ENCODE measurements at regions not wholly inside any gene's neighbourhood (a gene's known extent, or its start where the extent isn't known, plus 50 kb on each side); places are given as distances from the start of the nearest gene placed in this dataset.

GRCh38 chr12:60096727-60097126 is 500.9 kb downstream of the SLC16A7 start:
- no peaks in the 10 kb centered on the region for H3K36me3 Mint-ChIP-seq (ENCODE audit: low read depth)
- TF ChIP-seq, protein P1, sequence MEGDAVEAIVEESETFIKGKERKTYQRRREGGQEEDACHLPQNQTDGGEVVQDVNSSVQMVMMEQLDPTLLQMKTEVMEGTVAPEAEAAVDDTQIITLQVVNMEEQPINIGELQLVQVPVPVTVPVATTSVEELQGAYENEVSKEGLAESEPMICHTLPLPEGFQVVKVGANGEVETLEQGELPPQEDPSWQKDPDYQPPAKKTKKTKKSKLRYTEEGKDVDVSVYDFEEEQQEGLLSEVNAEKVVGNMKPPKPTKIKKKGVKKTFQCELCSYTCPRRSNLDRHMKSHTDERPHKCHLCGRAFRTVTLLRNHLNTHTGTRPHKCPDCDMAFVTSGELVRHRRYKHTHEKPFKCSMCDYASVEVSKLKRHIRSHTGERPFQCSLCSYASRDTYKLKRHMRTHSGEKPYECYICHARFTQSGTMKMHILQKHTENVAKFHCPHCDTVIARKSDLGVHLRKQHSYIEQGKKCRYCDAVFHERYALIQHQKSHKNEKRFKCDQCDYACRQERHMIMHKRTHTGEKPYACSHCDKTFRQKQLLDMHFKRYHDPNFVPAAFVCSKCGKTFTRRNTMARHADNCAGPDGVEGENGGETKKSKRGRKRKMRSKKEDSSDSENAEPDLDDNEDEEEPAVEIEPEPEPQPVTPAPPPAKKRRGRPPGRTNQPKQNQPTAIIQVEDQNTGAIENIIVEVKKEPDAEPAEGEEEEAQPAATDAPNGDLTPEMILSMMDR (IDR thresholded peaks at IDR 0.05; ENCODE audit: unreplicated experiment in 3 of 3) = no peak
- no peaks in the 10 kb centered on the region for H3K27me3 Mint-ChIP-seq (ENCODE audit: low read depth)
- H3K4me3 Mint-ChIP-seq = no peak overlapping the region
- peaks cover 7% of the 10 kb centered on the region for H3K9me3 Mint-ChIP-seq
- no peak overlapping the region for H3K27ac Mint-ChIP-seq
- H3K4me1 Mint-ChIP-seq = peaks cover 3% of the 10 kb centered on the region

GRCh38 chr12:60100160-60100559 is 504.3 kb downstream of the SLC16A7 start:
- H3K4me1 Mint-ChIP-seq = no peaks in the 10 kb centered on the region
- no peak overlapping the region for H3K27ac Mint-ChIP-seq
- H3K4me3 Mint-ChIP-seq = no peak overlapping the region
- peaks cover 7% of the 10 kb centered on the region for H3K9me3 Mint-ChIP-seq
- H3K27me3 Mint-ChIP-seq (ENCODE audit: low read depth) = no peaks in the 10 kb centered on the region
- TF ChIP-seq, protein P1 (IDR thresholded peaks at IDR 0.05; ENCODE audit: unreplicated experiment in 3 of 3) = no peak
- H3K36me3 Mint-ChIP-seq (ENCODE audit: low read depth) = no peaks in the 10 kb centered on the region

DNA sequence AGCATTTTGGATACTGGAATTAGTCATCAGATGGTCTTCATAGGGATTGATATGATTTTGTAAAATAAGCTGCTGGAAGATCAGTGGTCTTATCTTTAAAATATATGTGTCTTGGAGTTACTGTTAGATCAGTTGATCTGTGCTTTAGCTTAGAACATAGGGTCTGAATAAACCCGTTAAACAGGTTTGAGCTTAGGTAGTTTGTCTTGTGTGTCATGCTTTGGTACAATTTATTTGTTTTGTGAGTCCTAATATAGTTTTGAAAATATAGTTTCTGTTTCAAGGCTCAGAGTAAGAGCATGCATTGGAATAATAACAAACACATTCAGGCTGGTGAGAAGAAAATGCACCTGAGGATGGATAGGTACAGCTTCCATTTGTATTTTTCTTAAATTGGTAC is 505.0 kb downstream of the SLC16A7 start:
- Mint-ChIP-seq H3K36me3 (ENCODE audit: low read depth) (no peaks in the 10 kb centered on the region), H3K27ac (no peak overlapping the region), H3K9me3 (peaks cover 7% of the 10 kb centered on the region), H3K4me3 (no peak overlapping the region), H3K4me1 (no peaks in the 10 kb centered on the region), H3K27me3 (ENCODE audit: low read depth) (no peaks in the 10 kb centered on the region)
- TF ChIP-seq, protein P1 (IDR thresholded peaks at IDR 0.05; ENCODE audit: unreplicated experiment in 3 of 3) = no peak

- no peaks in the 10 kb centered on the region for H3K27me3 Mint-ChIP-seq (ENCODE audit: low read depth)
- H3K27ac Mint-ChIP-seq = no peak overlapping the region
- TF ChIP-seq, protein P1 (IDR thresholded peaks at IDR 0.05; ENCODE audit: unreplicated experiment in 3 of 3) = no peak
- H3K4me3 Mint-ChIP-seq = no peak overlapping the region
- H3K36me3 Mint-ChIP-seq (ENCODE audit: low read depth) = no peaks in the 10 kb centered on the region
- no peaks in the 10 kb centered on the region for H3K4me1 Mint-ChIP-seq
- H3K9me3 Mint-ChIP-seq = peaks cover 7% of the 10 kb centered on the region
These were observed 505.9 kb downstream of the SLC16A7 start for GRCh38 chr12:60101715-60102114.

GRCh38 chr12:60106214-60106613 is 510.4 kb downstream of the SLC16A7 start:
- Mint-ChIP-seq H3K9me3 (no peaks in the 10 kb centered on the region), H3K4me1 (no peaks in the 10 kb centered on the region), H3K27me3 (ENCODE audit: low read depth) (no peaks in the 10 kb centered on the region), H3K27ac (no peak overlapping the region), H3K4me3 (no peak overlapping the region), H3K36me3 (ENCODE audit: low read depth) (no peaks in the 10 kb centered on the region)
- TF ChIP-seq, protein P1 (IDR thresholded peaks at IDR 0.05; ENCODE audit: unreplicated experiment in 3 of 3) = peak in 2 of 3 experiments; percentile 26 to 31

DNA sequence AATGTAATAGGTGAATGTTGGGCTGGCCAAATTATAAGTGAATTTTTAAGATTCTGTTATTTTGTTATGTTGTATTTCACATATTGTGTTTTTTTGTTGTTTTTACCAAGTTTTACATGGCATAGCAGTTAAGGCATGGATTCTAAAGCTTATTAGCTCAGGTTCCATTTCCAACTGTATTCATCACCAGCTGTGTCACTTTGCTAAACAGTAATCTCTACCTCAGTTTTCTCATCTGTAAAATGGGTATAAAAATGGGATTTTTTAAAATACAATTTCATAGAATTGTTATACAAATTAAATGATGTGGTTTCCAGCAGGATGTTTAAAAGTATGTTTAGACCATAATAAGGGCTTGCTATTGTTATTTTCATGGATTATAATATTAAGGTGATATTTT is 512.2 kb downstream of the SLC16A7 start:
- Mint-ChIP-seq H3K4me1 (no peaks in the 10 kb centered on the region), H3K27me3 (ENCODE audit: low read depth) (no peaks in the 10 kb centered on the region), H3K36me3 (ENCODE audit: low read depth) (no peaks in the 10 kb centered on the region), H3K4me3 (no peak overlapping the region), H3K9me3 (no peaks in the 10 kb centered on the region), H3K27ac (no peak overlapping the region)
- TF ChIP-seq, protein P1 (IDR thresholded peaks at IDR 0.05; ENCODE audit: unreplicated experiment in 3 of 3) = no peak

Data from nephron (organoid).